NCI-H526 treated with DMSO at 0.1 percent for 48 hours (cell line): ENCODE measurements at regions not wholly inside any gene's neighbourhood (a gene's known extent, or its start where the extent isn't known, plus 50 kb on each side); places are given as distances from the start of the nearest gene placed in this dataset.

Experiments
- DNase-seq: peaks from one replicate; lab custom pipeline; 2025; lab: John Stamatoyannopoulos, UW

DNA sequence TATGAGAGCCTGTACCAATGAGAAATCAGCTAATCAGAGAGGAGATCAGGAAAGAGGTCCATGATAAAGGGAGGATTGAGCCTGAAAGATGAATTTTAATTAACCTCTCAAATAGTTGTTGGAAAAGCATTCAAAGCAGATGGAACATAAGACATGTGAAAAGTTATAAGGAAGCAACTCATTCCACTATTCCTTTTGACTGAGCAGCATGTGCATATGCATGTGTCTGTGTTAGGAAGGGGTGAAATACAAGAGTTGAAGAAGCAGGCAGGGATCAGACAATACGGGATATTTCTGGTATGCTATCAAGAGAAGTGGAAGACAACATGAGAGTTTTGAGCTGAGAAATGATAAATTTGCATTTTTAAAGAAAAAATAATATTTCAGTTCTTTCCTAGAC is 624.8 kb upstream of the PTCHD4 start:
- no peak for DNase-seq

DNA sequence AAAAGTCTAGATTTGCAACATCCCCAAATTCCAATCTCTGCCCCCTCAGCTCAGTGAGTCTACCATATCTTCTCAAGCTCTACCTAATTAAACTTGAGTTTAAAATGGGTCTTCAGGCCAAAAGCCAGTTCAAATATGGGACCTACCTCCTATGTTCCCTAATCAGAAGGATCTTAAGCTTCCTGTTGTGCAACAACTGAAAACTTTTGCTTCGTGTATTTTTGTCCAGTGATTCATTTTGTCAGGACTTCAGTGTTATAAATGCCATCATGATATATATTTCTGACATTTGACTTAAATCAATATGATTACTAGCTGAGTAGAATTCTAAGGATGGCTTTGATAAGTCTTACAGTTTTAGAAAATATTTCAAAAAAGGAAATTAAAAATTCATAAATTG is 622.6 kb upstream of the PTCHD4 start:
- DNase-seq: no peak

DNA sequence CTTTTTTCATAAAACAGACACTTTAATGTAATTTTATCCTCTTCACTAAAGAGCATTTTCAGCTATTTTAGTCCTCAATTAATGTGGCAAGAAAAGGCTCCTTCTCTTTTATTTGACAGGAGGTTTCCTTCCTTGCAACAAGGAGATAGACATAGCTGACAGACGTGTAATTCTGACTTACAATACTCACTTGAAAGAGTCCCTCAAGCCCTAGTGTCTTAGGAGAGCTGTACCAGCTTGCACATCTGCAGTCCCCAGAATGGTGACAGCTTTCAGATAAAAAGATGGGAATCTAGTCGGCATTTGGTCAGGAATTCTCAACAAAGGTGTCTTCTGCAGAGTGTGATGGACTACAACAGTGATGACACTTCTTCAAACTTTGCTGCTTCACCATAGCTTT is 603.7 kb upstream of the PTCHD4 start:
- DNase-seq: no peak

DNA sequence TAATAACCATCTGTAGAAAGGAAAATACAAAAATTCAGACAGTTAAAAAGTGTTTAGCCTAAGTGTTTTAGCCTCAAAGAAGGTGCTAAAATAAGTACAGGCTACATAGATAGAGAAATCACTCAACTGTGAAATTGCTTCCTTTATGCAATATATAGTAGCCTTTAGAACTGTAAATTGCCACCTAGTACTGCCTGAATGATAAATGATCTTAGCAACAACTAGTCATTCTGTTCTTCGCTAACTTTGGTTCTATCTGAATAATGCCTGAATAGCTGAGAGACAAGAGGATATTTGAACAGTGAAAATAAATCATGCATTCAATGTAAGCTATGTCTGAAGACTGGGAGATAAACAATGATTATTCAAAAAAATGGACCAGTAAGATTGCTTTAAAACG is 603.3 kb upstream of the PTCHD4 start:
- no peak for DNase-seq

DNA sequence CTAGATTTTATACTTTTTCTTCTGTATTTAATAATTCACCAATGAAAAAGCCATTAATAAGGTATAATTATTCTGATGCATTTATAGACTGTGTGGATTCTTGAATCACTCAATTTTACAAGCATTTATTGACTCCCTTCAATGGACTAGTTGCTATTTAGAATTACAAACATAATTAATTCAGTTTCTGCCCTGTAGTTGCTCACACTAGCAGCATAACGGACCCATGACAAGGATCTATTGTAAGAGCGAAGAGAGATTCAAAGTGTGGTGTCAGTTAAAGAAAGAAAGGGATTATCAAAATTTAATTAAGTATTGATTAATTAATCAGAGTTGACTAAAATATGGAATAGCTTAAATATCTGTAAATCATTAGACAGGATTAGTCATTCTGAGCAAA is 602.6 kb upstream of the PTCHD4 start:
- no peak for DNase-seq

DNA sequence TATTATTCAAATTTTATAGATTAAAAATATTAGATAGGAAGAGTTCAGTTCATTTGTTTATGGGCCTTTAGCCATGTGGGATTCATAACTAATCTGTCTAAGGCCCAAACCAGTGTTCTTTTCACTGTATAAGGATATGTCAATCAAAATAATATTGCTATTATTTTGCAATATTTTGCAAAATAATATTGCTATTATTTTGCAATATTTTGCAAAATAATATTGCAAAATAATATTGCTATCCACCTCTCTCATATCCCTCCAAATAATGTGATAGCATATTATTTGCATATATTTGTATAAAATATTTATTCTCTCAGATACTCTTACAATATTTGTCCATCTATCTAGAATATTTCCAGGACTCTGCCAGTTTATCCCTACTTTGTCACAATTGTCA is 595.3 kb upstream of the PTCHD4 start:
- DNase-seq: no peak

DNA sequence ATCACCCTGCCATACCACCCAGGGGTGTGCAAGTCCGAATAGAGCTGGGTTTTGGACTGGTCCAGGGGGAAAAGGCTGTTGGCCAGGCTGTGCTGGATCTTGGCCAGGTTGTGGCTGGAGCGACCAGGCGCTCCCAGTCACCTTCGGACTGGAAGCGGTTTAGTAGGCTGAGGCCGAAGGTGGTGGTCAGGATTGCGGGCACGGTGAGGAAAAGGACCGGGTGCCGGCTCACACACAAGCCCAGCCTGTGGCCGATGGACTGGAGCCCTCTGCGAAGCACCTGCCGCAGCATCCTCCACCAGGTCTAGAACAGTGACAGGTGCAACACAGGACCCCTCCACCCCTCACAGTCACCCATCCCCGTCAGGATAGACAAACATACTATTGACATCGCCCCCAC is 590.6 kb upstream of the PTCHD4 start:
- DNase-seq: no peak

DNA sequence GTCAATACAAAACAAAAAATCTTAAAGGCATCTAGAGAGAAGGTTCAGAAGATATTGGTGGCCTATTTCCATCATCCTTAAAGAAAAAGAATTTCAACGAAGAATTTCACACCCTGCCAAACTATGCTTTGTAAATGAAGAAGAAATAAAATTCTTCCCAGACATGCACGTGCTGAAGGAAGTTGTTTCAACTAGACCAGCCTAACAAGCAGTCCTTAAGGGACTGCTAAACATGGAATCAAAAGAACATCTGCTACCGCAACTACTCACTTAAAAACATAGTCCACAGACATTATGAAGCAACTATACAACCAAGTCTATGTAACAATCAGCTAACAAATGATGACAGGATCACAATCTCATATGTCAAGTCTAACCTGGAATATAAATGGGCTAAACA is 584.9 kb upstream of the PTCHD4 start:
- DNase-seq: no peak

DNA sequence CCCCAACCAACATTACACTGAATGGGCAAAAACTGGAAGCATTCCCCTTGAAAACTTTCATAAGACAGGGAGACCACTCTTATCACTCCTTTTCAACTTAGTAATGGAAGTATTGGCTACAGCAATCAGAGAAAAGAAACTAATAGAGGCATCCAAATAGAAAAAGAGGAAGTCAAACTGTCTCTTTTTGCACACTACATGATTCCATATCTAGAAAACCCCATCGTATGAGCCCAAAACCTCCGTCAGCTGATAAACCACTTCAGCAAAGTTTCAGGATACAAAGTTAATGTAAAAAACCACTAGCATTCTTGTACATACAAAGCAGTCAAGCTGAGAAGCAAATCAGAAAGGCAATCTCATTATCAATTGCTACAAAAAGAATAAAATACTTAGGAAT is 580.4 kb upstream of the PTCHD4 start:
- DNase-seq: no peak

DNA sequence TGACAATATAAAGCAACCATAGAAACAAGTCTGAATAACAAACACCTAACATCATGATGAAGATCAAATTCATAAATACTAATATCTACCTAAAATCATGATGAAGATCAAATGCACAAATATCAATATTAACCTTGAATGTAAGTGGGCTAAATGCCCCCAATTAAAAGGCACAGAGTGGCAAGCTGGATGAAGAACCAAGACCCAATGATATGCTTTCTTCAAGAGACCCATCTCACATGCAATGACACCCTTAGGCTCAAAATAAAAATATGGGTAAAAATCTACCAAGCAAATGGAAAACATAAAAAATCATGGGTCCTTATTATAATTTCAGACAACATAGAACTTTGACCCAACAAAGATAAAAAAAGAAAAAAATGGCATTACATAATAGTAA is 578.5 kb upstream of the PTCHD4 start:
- no peak for DNase-seq

DNA sequence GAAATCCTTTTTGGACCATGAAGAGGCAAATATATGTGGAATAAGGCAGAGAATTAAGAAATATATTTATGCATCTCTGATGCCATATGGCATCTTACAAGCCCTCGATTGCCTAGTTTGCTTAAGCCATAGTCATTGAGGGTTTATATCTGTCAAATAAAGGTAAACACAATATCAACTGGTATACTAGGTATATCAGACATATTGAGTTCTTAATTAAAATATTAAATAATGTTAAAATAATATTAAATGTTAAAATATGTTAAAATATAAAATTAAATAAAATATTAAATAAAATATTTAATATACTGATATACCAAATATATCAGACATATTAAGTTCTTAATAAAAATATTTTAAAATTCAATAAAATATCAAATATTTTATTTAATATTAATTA is 567.4 kb upstream of the PTCHD4 start:
- no peak for DNase-seq

DNA sequence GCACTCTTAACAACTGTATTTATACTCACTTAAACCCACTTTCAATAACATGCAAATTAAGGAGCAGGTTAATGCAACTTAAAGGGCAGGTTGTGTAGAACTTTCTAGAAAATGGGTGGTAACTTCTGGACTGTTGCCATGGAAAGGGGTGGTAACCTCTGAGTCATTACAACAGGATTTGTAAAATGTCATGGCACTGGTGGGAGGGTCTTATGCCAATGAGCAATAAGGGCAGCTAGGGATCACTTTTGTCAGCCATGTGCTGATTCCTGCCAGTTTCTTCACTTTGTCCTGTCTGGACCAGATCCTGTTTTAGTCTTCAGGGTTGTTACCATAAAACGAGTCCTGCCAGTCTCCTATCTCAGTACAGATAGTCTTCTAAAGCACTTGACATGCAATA is 560.5 kb upstream of the PTCHD4 start:
- no peak for DNase-seq

DNA sequence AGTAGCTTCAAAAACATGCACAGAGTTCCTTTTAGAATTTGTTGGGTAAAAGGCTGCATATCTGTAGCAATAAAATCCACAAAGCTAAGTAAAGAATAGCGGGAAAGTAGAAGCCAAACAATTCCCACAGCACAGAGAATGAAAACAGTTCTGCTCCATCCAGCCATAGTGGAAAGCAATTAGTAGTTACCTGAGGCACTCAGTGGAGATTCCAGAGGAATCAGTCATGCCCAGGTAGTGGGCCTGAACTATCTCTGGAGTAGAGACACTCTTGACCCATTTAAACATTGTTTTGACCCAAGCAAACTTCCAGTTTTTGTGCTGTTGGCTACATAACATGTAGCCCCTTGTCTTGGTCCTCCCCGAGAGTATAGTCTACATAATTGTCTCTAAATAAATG is 559.5 kb upstream of the PTCHD4 start:
- DNase-seq: no peak

DNA sequence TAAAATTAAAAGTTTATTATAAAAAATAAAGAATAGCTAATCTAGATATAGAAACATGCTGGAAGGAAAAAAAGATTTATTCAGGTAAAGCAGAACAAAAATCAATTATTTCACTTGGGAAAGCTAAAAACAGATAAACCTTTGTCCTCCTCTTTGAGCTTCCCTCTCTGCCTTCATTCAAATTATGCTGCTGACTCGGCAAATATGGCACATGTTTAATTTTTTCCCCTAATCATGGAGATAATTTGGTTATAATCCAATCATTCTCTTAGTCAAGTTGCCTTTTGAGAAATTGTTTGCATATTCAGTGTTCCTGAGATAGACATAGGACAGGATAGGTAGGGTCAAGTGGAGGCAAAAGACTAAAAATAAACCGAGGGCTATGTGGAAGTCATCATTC is 556.8 kb upstream of the PTCHD4 start:
- DNase-seq: no peak

DNA sequence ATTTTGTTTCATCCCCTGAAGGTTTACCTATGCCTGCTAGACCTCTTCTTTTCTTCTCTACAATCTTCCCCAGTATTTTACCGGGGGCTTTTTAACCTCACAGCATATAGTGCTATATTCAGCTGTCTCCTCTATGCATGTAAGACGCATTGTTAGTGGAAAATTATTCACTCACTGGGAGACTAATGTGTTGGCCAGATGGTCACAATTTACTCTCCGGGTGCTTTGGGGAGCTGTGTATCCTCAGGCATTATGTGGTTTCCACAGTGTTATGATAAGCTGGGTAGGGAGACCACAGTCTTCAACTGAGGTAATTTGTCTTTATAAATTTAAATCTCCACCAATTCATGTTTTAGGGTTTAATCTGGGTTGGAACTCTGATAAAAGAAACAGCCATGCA is 553.8 kb upstream of the PTCHD4 start:
- DNase-seq: no peak

DNA sequence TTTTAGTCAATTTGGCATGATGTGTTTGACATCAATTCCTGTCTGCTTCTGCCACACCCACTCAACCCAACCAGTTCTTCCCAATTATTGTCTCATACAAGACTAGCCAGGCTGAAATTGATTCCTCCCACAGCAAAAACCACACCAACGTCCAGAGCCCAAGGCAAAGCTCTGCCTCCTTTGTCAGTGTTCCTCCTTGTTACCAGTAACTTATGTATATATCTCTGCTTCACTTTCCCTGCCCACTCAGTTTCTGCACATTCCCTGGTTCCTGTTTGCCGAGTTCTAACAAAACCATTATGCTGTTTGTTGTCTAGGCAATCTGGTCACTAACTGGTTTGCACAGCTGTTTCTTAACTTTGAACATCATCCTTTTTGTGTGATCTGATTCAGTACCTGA is 547.9 kb upstream of the PTCHD4 start:
- no peak for DNase-seq

DNA sequence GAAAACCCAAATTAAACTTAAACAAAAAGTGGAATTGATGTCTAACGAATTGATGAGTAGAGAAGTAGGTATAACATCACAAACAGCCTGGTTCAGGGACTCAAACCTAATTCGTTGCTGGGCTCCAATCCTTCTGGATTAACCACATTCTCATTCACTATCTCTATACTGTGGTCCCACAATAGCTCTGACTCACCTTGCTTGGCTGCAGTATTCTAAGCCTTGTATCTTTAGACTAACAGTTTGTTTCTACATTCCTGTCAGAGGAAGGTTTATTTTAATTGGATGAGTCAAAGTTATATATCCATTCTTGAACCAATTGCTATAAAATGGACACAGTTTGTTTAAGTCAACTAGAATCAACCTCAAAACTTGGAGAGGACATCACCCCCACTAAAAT is 530.5 kb upstream of the PTCHD4 start:
- no peak for DNase-seq

DNA sequence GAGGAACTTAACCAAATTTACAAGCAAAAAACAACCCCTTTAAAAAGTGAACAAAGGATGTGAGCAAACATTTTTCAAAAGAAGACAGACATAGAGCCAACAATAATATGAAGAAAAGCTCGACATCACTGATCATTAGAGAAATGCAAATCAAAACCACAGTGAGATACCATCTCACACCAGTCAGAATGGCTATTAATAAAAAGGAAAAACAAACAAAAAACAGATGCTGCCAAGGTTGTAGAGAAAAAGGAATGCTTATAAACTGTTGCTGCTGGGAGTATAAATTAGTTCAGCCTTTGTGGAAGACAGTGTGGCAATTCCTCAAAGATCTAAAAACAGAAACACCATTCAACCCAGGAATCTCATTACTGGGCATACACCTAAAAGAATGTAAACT is 527.8 kb upstream of the PTCHD4 start:
- peak; percentile 89 for DNase-seq

DNA sequence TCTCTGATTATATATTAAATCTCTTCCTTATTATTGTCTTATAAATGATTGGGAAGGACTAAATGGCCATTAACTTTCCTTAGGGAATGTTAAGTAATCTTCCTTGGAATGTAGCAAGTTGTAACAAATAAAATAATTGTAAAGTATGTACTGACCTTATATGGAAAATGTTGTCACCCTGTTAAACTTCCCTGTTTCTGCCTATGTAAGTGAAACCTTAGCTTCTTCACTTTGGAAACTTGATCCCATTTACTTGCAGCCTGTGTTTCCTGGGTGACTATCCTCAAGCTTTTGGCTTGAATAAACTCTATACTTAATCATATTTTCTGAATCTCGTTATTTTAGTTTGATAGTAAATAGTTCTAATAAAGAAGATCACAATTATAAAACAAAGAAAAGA is 519.5 kb upstream of the PTCHD4 start:
- DNase-seq: no peak

DNA sequence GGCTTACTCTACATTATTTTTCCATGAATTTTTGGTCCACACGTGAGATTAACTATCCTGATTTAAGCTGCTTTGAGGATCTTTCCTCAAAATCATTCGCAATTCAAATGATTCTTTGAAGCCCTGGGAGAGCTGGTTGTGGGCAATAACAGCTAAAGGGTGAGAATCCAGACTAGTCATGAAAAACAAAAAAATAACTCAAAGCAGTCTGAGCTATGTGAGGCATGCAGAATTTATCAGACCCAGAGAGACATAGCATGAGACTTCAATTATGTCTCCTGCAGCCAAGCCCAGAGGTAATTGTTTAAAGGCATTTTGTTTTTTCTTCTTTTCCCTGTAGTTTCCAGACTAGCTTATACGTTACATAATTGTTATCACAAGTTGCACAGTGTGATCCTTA is 517.3 kb upstream of the PTCHD4 start:
- DNase-seq: no peak

DNA sequence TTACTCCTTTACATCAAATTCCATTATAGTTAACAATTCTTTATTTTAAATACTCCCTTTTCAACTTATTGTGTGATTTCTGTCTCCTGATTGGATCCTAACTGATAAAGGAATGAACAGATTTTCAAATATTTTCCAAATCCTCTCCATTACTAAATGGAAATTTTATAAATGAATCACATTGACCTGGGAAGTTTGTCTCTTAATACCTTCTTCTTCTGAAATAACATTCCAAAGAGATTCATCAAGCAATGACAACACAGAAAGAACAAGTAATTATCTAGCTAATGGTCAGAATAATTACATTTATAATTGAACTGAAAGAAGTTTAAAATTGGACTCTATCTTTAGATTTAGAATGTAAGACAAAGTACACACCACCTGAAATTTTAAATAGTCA is 515.4 kb upstream of the PTCHD4 start:
- no peak for DNase-seq

DNA sequence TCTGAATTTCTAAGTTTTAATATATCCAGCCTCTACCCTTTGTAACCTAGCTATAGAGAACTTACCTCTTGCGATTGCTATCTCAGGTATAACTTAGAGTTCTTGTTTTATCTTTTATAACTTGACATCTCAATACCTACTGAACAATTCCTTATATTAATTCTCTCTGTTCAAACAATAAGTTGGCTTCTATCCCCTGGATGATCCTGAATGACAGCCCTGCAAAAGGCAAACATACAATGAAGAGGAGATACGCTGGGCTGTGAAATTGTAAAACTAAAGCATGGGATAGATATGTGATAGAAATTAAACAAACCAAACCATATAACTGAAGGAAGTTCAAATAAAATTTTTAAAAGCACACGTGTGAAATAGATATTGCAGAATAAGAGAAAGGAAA is 513.6 kb upstream of the PTCHD4 start:
- no peak for DNase-seq

DNA sequence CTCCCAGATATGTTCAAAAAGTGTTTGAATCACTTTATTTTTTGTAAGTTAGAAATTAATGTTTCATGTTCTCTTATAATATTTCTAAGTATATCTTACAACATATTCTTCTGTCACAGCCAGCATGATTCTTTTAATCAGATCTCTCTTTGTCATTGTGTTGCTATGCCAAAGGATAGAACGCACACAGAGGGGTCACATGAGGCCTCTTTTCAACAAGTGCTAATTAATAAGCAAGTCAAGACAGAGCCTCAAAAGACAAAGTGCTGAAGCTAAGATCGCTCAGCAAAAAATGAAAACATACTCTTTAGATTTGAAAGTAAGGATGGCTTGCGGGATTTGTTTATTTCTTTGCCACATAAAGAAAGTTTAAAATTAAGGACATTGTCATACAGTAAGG is 508.8 kb upstream of the PTCHD4 start:
- no peak for DNase-seq

DNA sequence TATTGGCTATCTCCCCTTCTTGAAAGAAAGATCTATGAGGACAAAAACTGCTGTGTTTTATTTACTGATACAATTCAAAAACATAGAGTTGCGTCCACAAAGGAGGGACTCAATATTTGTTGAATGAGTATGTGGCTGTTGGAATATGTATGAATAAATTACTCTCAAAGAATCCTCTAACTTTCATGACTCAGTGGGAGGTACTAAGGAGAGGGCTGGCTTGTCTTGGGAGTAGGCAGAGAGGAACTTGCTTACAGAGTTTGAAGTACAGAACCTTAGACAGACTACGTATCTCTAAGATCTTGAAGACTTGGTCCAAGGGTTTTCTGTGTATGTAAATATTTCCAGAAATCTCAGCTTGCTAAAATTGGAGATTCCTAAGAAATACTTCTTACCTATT is 504.0 kb upstream of the PTCHD4 start:
- no peak for DNase-seq

DNA sequence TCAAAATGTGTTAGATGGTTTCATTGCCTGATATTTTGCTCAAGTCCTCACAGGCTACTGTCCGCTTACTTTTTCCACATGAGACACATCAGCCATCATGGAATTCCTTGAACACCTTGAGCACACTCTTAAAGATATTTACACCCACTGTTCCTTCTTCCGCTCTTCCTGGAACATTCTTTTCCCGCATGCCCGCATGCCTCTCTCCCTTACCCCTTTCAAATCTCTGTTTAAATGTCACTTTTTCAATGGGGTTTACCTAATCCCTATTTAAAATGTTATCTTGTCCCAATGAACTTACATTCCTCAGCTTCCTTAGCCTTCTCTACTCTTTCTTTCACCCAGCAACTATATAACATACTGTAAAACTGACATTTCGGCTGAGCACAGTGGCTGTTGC is 503.3 kb upstream of the PTCHD4 start:
- DNase-seq: no peak
